ENCODE measurements at regions not wholly inside any gene's neighbourhood (a gene's known extent, or its start where the extent isn't known, plus 50 kb on each side); places are given as distances from the start of the nearest gene placed in this dataset.

DNA sequence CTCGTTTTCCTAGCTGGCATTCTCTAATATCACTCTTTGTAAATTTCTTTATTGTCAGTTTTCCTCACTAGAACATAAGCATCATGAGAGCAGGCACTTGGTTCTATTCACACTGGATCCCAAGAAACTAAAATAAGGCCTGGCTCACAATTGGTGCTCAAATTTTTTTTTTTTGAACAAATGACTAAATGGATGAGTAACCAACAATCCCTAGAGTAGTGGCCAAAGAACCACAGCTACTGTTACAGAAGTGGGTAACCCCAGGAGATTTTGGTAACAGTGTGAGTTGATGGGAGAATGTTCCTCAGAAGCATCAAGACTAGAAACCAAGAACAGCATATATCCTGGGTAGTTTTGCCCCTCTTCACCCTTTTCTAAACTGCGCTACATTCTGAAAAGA is 572.6 kb downstream of the INSC start:
- Histone ChIP-seq H3K27me3 (no peaks in the 10 kb centered on the region), H3K4me1 (no peaks in the 10 kb centered on the region), H3K27ac (no peak overlapping the region), H3K9me3 (no peaks in the 10 kb centered on the region), H3K4me3 (no peak overlapping the region), H3K36me3 (no peaks in the 10 kb centered on the region)
- in situ Hi-C loops (cut with MboI; ENCODE audit: low pct_ligation_motif_present in 1 of 4, low pct_unique_long_range_greater_than_20kb in 1 of 4, low sequenced_read_pairs in 3 of 4) (no loop called here), intact Hi-C loops (cut with DNase I; ENCODE audit: low total_unique reads) (no loop called here)
- WGBS, 2 donors (ENCODE audit: low coverage in 1 of 2) = 73 to 78% methylated on average over 2 of the region's 2 CpGs
- no peak for TF ChIP-seq EP300 (IDR thresholded peaks at IDR 0.05; ENCODE audit: low read depth)
- TF ChIP-seq, protein P1, sequence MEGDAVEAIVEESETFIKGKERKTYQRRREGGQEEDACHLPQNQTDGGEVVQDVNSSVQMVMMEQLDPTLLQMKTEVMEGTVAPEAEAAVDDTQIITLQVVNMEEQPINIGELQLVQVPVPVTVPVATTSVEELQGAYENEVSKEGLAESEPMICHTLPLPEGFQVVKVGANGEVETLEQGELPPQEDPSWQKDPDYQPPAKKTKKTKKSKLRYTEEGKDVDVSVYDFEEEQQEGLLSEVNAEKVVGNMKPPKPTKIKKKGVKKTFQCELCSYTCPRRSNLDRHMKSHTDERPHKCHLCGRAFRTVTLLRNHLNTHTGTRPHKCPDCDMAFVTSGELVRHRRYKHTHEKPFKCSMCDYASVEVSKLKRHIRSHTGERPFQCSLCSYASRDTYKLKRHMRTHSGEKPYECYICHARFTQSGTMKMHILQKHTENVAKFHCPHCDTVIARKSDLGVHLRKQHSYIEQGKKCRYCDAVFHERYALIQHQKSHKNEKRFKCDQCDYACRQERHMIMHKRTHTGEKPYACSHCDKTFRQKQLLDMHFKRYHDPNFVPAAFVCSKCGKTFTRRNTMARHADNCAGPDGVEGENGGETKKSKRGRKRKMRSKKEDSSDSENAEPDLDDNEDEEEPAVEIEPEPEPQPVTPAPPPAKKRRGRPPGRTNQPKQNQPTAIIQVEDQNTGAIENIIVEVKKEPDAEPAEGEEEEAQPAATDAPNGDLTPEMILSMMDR (IDR thresholded peaks at IDR 0.05) = no peak
- no peak for TF ChIP-seq POLR2AphosphoS5 (IDR thresholded peaks at IDR 0.05)
- TF ChIP-seq POLR2A (IDR thresholded peaks at IDR 0.05) = no peak
- no peak for DNase-seq

DNA sequence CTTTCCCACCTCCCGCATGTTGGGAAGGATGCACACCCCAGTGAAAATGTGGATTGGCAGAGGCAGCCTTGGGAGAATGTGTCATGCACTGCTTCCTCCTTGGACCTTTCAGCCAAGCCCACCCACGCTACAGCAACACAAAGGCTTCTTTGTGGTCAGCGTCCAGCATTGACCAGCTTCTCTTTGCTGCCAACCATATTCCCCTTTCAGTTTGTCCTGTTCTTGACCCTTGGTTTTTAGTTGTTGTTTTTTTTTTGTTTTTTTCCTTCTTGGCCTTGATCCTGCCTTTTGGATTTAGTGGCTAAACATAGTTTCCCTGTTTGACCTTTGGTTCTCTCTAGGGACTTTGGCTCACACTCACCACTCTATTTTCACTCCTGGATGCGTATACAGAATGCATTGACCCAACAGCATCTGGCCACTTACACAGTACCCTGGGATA is 573.6 kb downstream of the INSC start:
- H3K4me1 ChIP-seq = no peaks in the 10 kb centered on the region
- H3K4me3 ChIP-seq = no peak overlapping the region
- in situ Hi-C loops (cut with MboI; ENCODE audit: low pct_ligation_motif_present in 1 of 4, low pct_unique_long_range_greater_than_20kb in 1 of 4, low sequenced_read_pairs in 3 of 4) (no loop called here), intact Hi-C loops (cut with DNase I; ENCODE audit: low total_unique reads) (loop anchor here (2.0 kb wide), 1 partner anchor 822 kb away; no protein-coding TSS in a partner anchor)
- 66 to 70% methylated on average over 4 of the region's 4 CpGs for WGBS, 2 donors (ENCODE audit: low coverage in 1 of 2)
- TF ChIP-seq, protein P1 (IDR thresholded peaks at IDR 0.05) = no peak
- TF ChIP-seq POLR2A (IDR thresholded peaks at IDR 0.05) (no peak), EP300 (IDR thresholded peaks at IDR 0.05; ENCODE audit: low read depth) (no peak), POLR2AphosphoS5 (IDR thresholded peaks at IDR 0.05) (no peak)
- no peaks in the 10 kb centered on the region for H3K27me3 ChIP-seq
- no peaks in the 10 kb centered on the region for H3K9me3 ChIP-seq
- no peak for DNase-seq
- H3K36me3 ChIP-seq = no peaks in the 10 kb centered on the region
- H3K27ac ChIP-seq = no peak overlapping the region

DNA sequence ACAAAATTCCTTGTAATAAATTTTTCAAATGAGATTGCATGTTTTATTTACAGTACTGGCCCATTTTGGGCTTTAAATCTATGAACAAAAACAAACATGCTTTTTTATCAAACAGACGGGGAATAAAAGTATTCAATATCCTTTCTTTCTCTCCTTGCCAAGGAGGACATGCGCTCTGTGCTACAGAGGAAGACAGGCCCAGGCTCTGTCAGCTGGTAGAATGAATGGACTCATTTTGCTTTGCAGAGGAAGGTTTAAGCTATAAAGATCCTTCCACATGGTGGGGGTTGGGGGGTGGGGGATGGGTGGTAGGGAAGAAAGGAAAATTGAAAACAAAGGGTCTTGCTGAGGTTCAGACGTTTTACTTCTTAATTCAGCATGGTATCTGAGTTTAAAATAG is 575.6 kb downstream of the INSC start:
- intact Hi-C loops (cut with DNase I; ENCODE audit: low total_unique reads) (no loop called here), in situ Hi-C loops (cut with MboI; ENCODE audit: low pct_ligation_motif_present in 1 of 4, low pct_unique_long_range_greater_than_20kb in 1 of 4, low sequenced_read_pairs in 3 of 4) (no loop called here)
- Histone ChIP-seq H3K27ac (no peak overlapping the region), H3K4me1 (no peaks in the 10 kb centered on the region), H3K9me3 (no peaks in the 10 kb centered on the region), H3K4me3 (no peak overlapping the region), H3K27me3 (no peaks in the 10 kb centered on the region), H3K36me3 (no peaks in the 10 kb centered on the region)
- 74 to 94% methylated on average over 2 to 3 of the region's 3 CpGs for WGBS, 2 donors (ENCODE audit: low coverage in 1 of 2)
- no peak for DNase-seq
- TF ChIP-seq POLR2AphosphoS5 (IDR thresholded peaks at IDR 0.05) = no peak
- no peak for TF ChIP-seq POLR2A (IDR thresholded peaks at IDR 0.05)
- TF ChIP-seq, protein P1 (IDR thresholded peaks at IDR 0.05) = no peak
- no peak for TF ChIP-seq EP300 (IDR thresholded peaks at IDR 0.05; ENCODE audit: low read depth)

DNA sequence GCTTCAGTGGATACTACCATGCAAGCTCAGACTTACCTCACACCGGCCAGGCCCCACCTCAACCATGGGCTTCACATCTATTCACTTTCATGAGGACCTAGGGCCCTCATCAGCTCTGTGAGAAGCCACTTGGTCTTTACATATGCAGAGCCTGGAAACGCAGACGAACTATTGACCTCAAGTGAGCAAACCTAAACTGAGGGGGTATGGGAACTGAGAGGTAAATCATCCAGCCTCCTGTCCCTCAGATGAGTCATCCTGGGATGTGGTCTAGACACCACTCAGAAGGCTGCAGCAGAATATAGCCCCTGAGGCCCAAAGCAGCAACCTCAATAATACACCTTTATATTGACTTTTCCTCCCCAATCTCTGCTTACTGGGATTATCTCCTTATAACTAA is 578.0 kb downstream of the INSC start:
- TF ChIP-seq, protein P1 (IDR thresholded peaks at IDR 0.05) = no peak
- TF ChIP-seq POLR2A (IDR thresholded peaks at IDR 0.05) (no peak), POLR2AphosphoS5 (IDR thresholded peaks at IDR 0.05) (no peak), EP300 (IDR thresholded peaks at IDR 0.05; ENCODE audit: low read depth) (no peak)
- in situ Hi-C loops (cut with MboI; ENCODE audit: low pct_ligation_motif_present in 1 of 4, low pct_unique_long_range_greater_than_20kb in 1 of 4, low sequenced_read_pairs in 3 of 4) (no loop called here), intact Hi-C loops (cut with DNase I; ENCODE audit: low total_unique reads) (no loop called here)
- no peaks in the 10 kb centered on the region for H3K27me3 ChIP-seq
- no peak overlapping the region for H3K4me3 ChIP-seq
- H3K36me3 ChIP-seq = no peaks in the 10 kb centered on the region
- H3K27ac ChIP-seq = no peak overlapping the region
- H3K4me1 ChIP-seq = no peaks in the 10 kb centered on the region
- DNase-seq = no peak
- 88% methylated on average over 3 of the region's 3 CpGs; no CpG with 5 or more reads in 1 of the 2 donors for WGBS, 2 donors (ENCODE audit: low coverage in 1 of 2)
- H3K9me3 ChIP-seq = no peaks in the 10 kb centered on the region
